K562 (cell line): ENCODE measurements at regions not wholly inside any gene's neighbourhood (a gene's known extent, or its start where the extent isn't known, plus 50 kb on each side); places are given as distances from the start of the nearest gene placed in this dataset.

Experiments
- ATAC-seq: fragments of 200-7000 bp; cut with Tn5 transposase; 3 replicates; pipeline ENCODE4 v1.9.1; 2020; ENCODE audit warnings: moderate library complexity
- BruUV-seq: library from RNA; stranded (reverse); fragments of 400-500 nt; replicated peaks from 2 replicates; lab custom pipeline; 2021; lab: Mats Ljungman, UMichigan
- CTCF ChIA-PET: fragments of 300-600 bp; formaldehyde crosslinking; extraction: SDS; loops from one replicate; lab custom pipeline; 2021; ENCODE audit warnings: low intra/inter-chr PET ratio; lab: Yijun Ruan, JAX
- POLR2A ChIA-PET: fragments of 300-600, 350-650 bp; sonication (Branson Sonifier 250); formaldehyde crosslinking; extraction: SDS; loops from one replicate; lab custom pipeline; 2021; ENCODE audit warnings: antibody characterized with exemption, inconsistent platforms; lab: Yijun Ruan, JAX
- DNase-seq, 4 experiments: peaks; one replicate each; pipeline versions ENCODE4 v3.0.0 to v3.0.0-alpha.2; 2011 to 2018; ENCODE audit warnings: low spot score in 3 of 4, mixed read lengths in 3 of 4; ENCODE audit errors: extremely low read depth in 1 of 4
- FAIRE-seq: peaks from 2 replicates; lab custom pipeline; 2011; peaks lifted over from hg19 to GRCh38; lab: Jason Lieb, UNC
- H2AFZ ChIP-seq: 2 replicates; pipeline ENCODE4 v1.6.0; 2011; ENCODE audit warnings: low read depth, low read length, control low read depth, inconsistent platforms
- H3K27ac ChIP-seq: fragments of 200-600 bp; 3 replicates; pipeline ENCODE4 v1.8.0; 2011; ENCODE audit warnings: low read depth, mild to moderate bottlenecking, control low read depth, inconsistent platforms, low read length, moderate library complexity, mixed read lengths; ENCODE audit errors: extremely low read depth
- H3K27me3 ChIP-seq, 2 experiments: fragments of 300-600 bp in 1 of 2; 2 replicates in 1 of 2; 3 replicates in 1 of 2; pipeline versions ENCODE4 v1.6.0 to v1.8.0; 2011; ENCODE audit warnings: inconsistent platforms in 2 of 2, low read length in 2 of 2, mild to moderate bottlenecking in 1 of 2, mixed read lengths in 1 of 2, moderate library complexity in 1 of 2; ENCODE audit not compliant: control insufficient read depth in 2 of 2, insufficient read depth in 2 of 2
- H3K36me3 ChIP-seq: fragments of 300-600 bp; 3 replicates; pipeline ENCODE4 v1.8.0; 2011; ENCODE audit warnings: mild to moderate bottlenecking, low read length, inconsistent platforms; ENCODE audit not compliant: control insufficient read depth, insufficient read depth
- H3K4me1 ChIP-seq, 2 experiments: fragments of 200-600 bp in 1 of 2; replicated peaks in 1 of 2; 2 replicates in 1 of 2; 3 replicates in 1 of 2; pipeline versions ENCODE4 v1.5.1 to v1.8.0; 2011; ENCODE audit warnings: inconsistent platforms in 2 of 2, low read length in 2 of 2, mild to moderate bottlenecking in 1 of 2, mixed read lengths in 1 of 2, moderate library complexity in 1 of 2; ENCODE audit not compliant: control insufficient read depth in 2 of 2, insufficient read depth in 2 of 2
- H3K4me2 ChIP-seq: 2 replicates; pipeline ENCODE4 v1.6.1; 2011; ENCODE audit warnings: low read length, control low read depth, inconsistent platforms, mixed read lengths; ENCODE audit not compliant: insufficient read depth
- H3K4me3 ChIP-seq: fragments of 200-600 bp; sonication (generic), shearing (Covaris generic); 2 replicates; pipeline ENCODE4 v1.5.1; 2016; ENCODE audit warnings: control low read depth, inconsistent platforms
- H3K79me2 ChIP-seq: fragments of 200-600 bp; 3 replicates; pipeline ENCODE4 v1.8.0; 2011; ENCODE audit warnings: low read length, inconsistent platforms; ENCODE audit not compliant: control insufficient read depth, insufficient read depth
- H3K9ac ChIP-seq, 2 experiments: 2 replicates each; pipeline versions ENCODE4 v1.6.0 to v1.6.1; 2011; ENCODE audit warnings: low read depth in 2 of 2, low read length in 2 of 2, control low read depth in 1 of 2, inconsistent platforms in 1 of 2, mild to moderate bottlenecking in 1 of 2, mixed read lengths in 1 of 2; ENCODE audit not compliant: insufficient read depth in 1 of 2
- H3K9me1 ChIP-seq: one replicate; pipeline ENCODE4 v1.6.0; 2011; ENCODE audit warnings: inconsistent platforms, mild to moderate bottlenecking, low read length, moderate library complexity; ENCODE audit not compliant: control insufficient read depth, insufficient read depth
- H3K9me3 ChIP-seq: replicated peaks from 2 replicates; pipeline ENCODE4 v1.5.1; 2011; ENCODE audit warnings: low read depth, low read length, inconsistent platforms; ENCODE audit not compliant: control insufficient read depth, insufficient read depth
- H4K20me1 ChIP-seq: replicated peaks from 2 replicates; pipeline ENCODE4 v1.6.1; 2011; ENCODE audit warnings: low read length, inconsistent platforms, mixed read lengths; ENCODE audit not compliant: control insufficient read depth, insufficient read depth
- ARID2 ChIP-seq: fragments of 450-650 bp; IDR thresholded peaks from 2 replicates; pipeline ENCODE4 v1.6.1; 2017; ENCODE audit warnings: antibody characterized with exemption, mild to moderate bottlenecking
- CCAR2 ChIP-seq: fragments of 200-400 bp; formaldehyde crosslinking; IDR thresholded peaks from 2 replicates; pipeline ENCODE4 v1.6.1; 2017; ENCODE audit warnings: mild to moderate bottlenecking, low read depth, low read length
- CREB3L1 ChIP-seq: fragments of 450-650 bp; IDR thresholded peaks from 2 replicates; pipeline ENCODE4 v1.6.1; 2014; ENCODE audit warnings: low read depth, mild to moderate bottlenecking, moderate library complexity, borderline replicate concordance
- POLR2AphosphoS2 ChIP-seq: IDR thresholded peaks from 2 replicates; pipeline ENCODE4 v1.6.1; 2012; ENCODE audit warnings: low read length, improper control_type of control experiment
- TBP ChIP-seq: optimal IDR thresholded peaks from 2 replicates; pipeline ENCODE3; 2011; ENCODE audit warnings: low read depth, low read length, improper control_type of control experiment
- ZNF76 ChIP-seq: fragments of 250-450 bp; sonication (Bioruptor Pico); IDR thresholded peaks from 2 replicates; pipeline ENCODE4 v1.4.0; 2020; ENCODE audit warnings: mild to moderate bottlenecking, moderate library complexity, borderline replicate concordance
- WGBS: fragments of 100-300 bp; shearing (Covaris generic); methylation state at CpG from one replicate; pipeline ENCODE4 v1.1.6; 2016; ENCODE audit warnings: low coverage, mixed read lengths; ENCODE audit not compliant: insufficient coverage; ENCODE audit errors: missing lambda C conversion rate; 5-methylcytosine and 5-hydroxymethylcytosine counted together
- in situ Hi-C: fragments of 300-500 bp; cut with MboI; formaldehyde crosslinking; loops from 4 replicates; pipeline ENCODE4 v1.15.0; 2018; ENCODE audit warnings: inconsistent platforms, mixed read lengths
- intact Hi-C: fragments of 100-400 bp; cut with micrococcal nuclease; formaldehyde crosslinking; loops from 2 replicates; pipeline ENCODE4 v1.14.2; 2022
- TF ChIP-seq, protein P1 (sequence below): fragments of 450-650 bp; formaldehyde crosslinking; IDR thresholded peaks from 2 replicates; pipeline ENCODE4 v1.4.0; 2020; ENCODE audit warnings: mild to moderate bottlenecking, mixed read lengths
- TF ChIP-seq, protein P2 (sequence below): fragments of 200-400 bp; formaldehyde crosslinking; IDR thresholded peaks from 2 replicates; pipeline ENCODE4 v1.6.1; 2017; ENCODE audit warnings: mild to moderate bottlenecking, low read depth, low read length, moderate library complexity

- Histone ChIP-seq H2AFZ (no peak overlapping the region), H3K36me3 (no peaks in the 10 kb centered on the region)
Observed at GRCh38 chr1:94624203-94624602, 82.6 kb upstream of the F3 start.

More at GRCh38 chr1:94624203-94624602, 82.6 kb upstream of the F3 start:
- DNase-seq (no peak), ATAC-seq (no peak), FAIRE-seq (no peak)
- POLR2A ChIA-PET, result interaction anchor here (0.6 to 1.3 kb wide), 3 partner anchors 12 to 38 kb away, joined by 3 to 4 read pairs (median 3); no protein-coding TSS in a partner anchor
- WGBS, result 20% methylated on average over 8 of the region's 8 CpGs
- TF ChIP-seq ZNF76 (CRISPR knock-in tag) (no peak), POLR2AphosphoS2 (no peak), CCAR2 (no peak), ARID2 (no peak), CREB3L1 (no peak), TBP (no peak)
- TF ChIP-seq, protein P1, sequence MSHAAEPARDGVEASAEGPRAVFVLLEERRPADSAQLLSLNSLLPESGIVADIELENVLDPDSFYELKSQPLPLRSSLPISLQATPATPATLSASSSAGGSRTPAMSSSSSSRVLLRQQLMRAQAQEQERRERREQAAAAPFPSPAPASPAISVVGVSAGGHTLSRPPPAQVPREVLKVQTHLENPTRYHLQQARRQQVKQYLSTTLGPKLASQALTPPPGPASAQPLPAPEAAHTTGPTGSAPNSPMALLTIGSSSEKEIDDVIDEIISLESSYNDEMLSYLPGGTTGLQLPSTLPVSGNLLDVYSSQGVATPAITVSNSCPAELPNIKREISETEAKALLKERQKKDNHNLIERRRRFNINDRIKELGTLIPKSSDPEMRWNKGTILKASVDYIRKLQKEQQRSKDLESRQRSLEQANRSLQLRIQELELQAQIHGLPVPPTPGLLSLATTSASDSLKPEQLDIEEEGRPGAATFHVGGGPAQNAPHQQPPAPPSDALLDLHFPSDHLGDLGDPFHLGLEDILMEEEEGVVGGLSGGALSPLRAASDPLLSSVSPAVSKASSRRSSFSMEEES (CRISPR knock-in tag), result no peak
- TF ChIP-seq, protein P2, sequence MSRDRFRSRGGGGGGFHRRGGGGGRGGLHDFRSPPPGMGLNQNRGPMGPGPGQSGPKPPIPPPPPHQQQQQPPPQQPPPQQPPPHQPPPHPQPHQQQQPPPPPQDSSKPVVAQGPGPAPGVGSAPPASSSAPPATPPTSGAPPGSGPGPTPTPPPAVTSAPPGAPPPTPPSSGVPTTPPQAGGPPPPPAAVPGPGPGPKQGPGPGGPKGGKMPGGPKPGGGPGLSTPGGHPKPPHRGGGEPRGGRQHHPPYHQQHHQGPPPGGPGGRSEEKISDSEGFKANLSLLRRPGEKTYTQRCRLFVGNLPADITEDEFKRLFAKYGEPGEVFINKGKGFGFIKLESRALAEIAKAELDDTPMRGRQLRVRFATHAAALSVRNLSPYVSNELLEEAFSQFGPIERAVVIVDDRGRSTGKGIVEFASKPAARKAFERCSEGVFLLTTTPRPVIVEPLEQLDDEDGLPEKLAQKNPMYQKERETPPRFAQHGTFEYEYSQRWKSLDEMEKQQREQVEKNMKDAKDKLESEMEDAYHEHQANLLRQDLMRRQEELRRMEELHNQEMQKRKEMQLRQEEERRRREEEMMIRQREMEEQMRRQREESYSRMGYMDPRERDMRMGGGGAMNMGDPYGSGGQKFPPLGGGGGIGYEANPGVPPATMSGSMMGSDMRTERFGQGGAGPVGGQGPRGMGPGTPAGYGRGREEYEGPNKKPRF, result no peak
- intact Hi-C loops (no loop called here), in situ Hi-C loops (no loop called here)
- no peaks in the 10 kb centered on the region for H3K79me2 ChIP-seq
- H3K27ac ChIP-seq, result no peak overlapping the region
- no peak overlapping the region for H3K4me2 ChIP-seq
- H3K4me1 ChIP-seq, result peaks cover 0 to 4% of the 10 kb centered on the region in 2 experiments; a peak in 2 of 5 replicates
- BruUV-seq, result no TSS peak
- CTCF ChIA-PET, result no interaction called here
- H3K27me3 ChIP-seq, result peaks cover 14 to 50% of the 10 kb centered on the region in 2 experiments
- no peaks in the 10 kb centered on the region for H3K9me3 ChIP-seq
- H3K4me3 ChIP-seq, result no peak overlapping the region
- H4K20me1 ChIP-seq, result peaks cover 6% of the 10 kb centered on the region; the same call in 1 of the 2 replicates
- H3K9me1 ChIP-seq, result no peaks in the 10 kb centered on the region
- no peak overlapping the region for H3K9ac ChIP-seq
